K562 (cell line): ENCODE measurements at regions not wholly inside any gene's neighbourhood (a gene's known extent, or its start where the extent isn't known, plus 50 kb on each side); places are given as distances from the start of the nearest gene placed in this dataset.
"Not testable (repeated sequence)": the region's sequence is repeated elsewhere in the genome, so short reads cannot be mapped to it uniquely, and the experiment has no call there.

Experiments
- ATAC-seq: fragments of 200-7000 bp; cut with Tn5 transposase; 3 replicates; pipeline ENCODE4 v1.9.1; 2020; ENCODE audit warnings: moderate library complexity
- BruUV-seq: library from RNA; stranded (reverse); fragments of 400-500 nt; replicated peaks from 2 replicates; lab custom pipeline; 2021; lab: Mats Ljungman, UMichigan
- CTCF ChIA-PET: fragments of 300-600 bp; formaldehyde crosslinking; extraction: SDS; loops from one replicate; lab custom pipeline; 2021; ENCODE audit warnings: low intra/inter-chr PET ratio; lab: Yijun Ruan, JAX
- POLR2A ChIA-PET: fragments of 300-600, 350-650 bp; sonication (Branson Sonifier 250); formaldehyde crosslinking; extraction: SDS; loops from one replicate; lab custom pipeline; 2021; ENCODE audit warnings: antibody characterized with exemption, inconsistent platforms; lab: Yijun Ruan, JAX
- DNase-seq, 4 experiments: peaks; one replicate each; pipeline versions ENCODE4 v3.0.0 to v3.0.0-alpha.2; 2011 to 2018; ENCODE audit warnings: low spot score in 3 of 4, mixed read lengths in 3 of 4; ENCODE audit errors: extremely low read depth in 1 of 4
- FAIRE-seq: peaks from 2 replicates; lab custom pipeline; 2011; peaks lifted over from hg19 to GRCh38; lab: Jason Lieb, UNC
- H2AFZ ChIP-seq: 2 replicates; pipeline ENCODE4 v1.6.0; 2011; ENCODE audit warnings: low read depth, low read length, control low read depth, inconsistent platforms
- H3K27ac ChIP-seq: fragments of 200-600 bp; 3 replicates; pipeline ENCODE4 v1.8.0; 2011; ENCODE audit warnings: low read depth, mild to moderate bottlenecking, control low read depth, inconsistent platforms, low read length, moderate library complexity, mixed read lengths; ENCODE audit errors: extremely low read depth
- H3K27me3 ChIP-seq, 2 experiments: fragments of 300-600 bp in 1 of 2; 2 replicates in 1 of 2; 3 replicates in 1 of 2; pipeline versions ENCODE4 v1.6.0 to v1.8.0; 2011; ENCODE audit warnings: inconsistent platforms in 2 of 2, low read length in 2 of 2, mild to moderate bottlenecking in 1 of 2, mixed read lengths in 1 of 2, moderate library complexity in 1 of 2; ENCODE audit not compliant: control insufficient read depth in 2 of 2, insufficient read depth in 2 of 2
- H3K36me3 ChIP-seq: fragments of 300-600 bp; 3 replicates; pipeline ENCODE4 v1.8.0; 2011; ENCODE audit warnings: mild to moderate bottlenecking, low read length, inconsistent platforms; ENCODE audit not compliant: control insufficient read depth, insufficient read depth
- H3K4me1 ChIP-seq, 2 experiments: fragments of 200-600 bp in 1 of 2; replicated peaks in 1 of 2; 2 replicates in 1 of 2; 3 replicates in 1 of 2; pipeline versions ENCODE4 v1.5.1 to v1.8.0; 2011; ENCODE audit warnings: inconsistent platforms in 2 of 2, low read length in 2 of 2, mild to moderate bottlenecking in 1 of 2, mixed read lengths in 1 of 2, moderate library complexity in 1 of 2; ENCODE audit not compliant: control insufficient read depth in 2 of 2, insufficient read depth in 2 of 2
- H3K4me2 ChIP-seq: 2 replicates; pipeline ENCODE4 v1.6.1; 2011; ENCODE audit warnings: low read length, control low read depth, inconsistent platforms, mixed read lengths; ENCODE audit not compliant: insufficient read depth
- H3K4me3 ChIP-seq: fragments of 200-600 bp; sonication (generic), shearing (Covaris generic); 2 replicates; pipeline ENCODE4 v1.5.1; 2016; ENCODE audit warnings: control low read depth, inconsistent platforms
- H3K79me2 ChIP-seq: fragments of 200-600 bp; 3 replicates; pipeline ENCODE4 v1.8.0; 2011; ENCODE audit warnings: low read length, inconsistent platforms; ENCODE audit not compliant: control insufficient read depth, insufficient read depth
- H3K9ac ChIP-seq, 2 experiments: 2 replicates each; pipeline versions ENCODE4 v1.6.0 to v1.6.1; 2011; ENCODE audit warnings: low read depth in 2 of 2, low read length in 2 of 2, control low read depth in 1 of 2, inconsistent platforms in 1 of 2, mild to moderate bottlenecking in 1 of 2, mixed read lengths in 1 of 2; ENCODE audit not compliant: insufficient read depth in 1 of 2
- H3K9me1 ChIP-seq: one replicate; pipeline ENCODE4 v1.6.0; 2011; ENCODE audit warnings: inconsistent platforms, mild to moderate bottlenecking, low read length, moderate library complexity; ENCODE audit not compliant: control insufficient read depth, insufficient read depth
- H3K9me3 ChIP-seq: replicated peaks from 2 replicates; pipeline ENCODE4 v1.5.1; 2011; ENCODE audit warnings: low read depth, low read length, inconsistent platforms; ENCODE audit not compliant: control insufficient read depth, insufficient read depth
- H4K20me1 ChIP-seq: replicated peaks from 2 replicates; pipeline ENCODE4 v1.6.1; 2011; ENCODE audit warnings: low read length, inconsistent platforms, mixed read lengths; ENCODE audit not compliant: control insufficient read depth, insufficient read depth
- BACH1 ChIP-seq: fragments of 200-800 bp; sonication (Bioruptor generic); IDR thresholded peaks from 2 replicates; pipeline ENCODE4 v1.6.1; 2016; ENCODE audit warnings: missing genetic modification characterization, missing compliant biosample characterization
- FOSL1 ChIP-seq: fragments of 200-800 bp; sonication (Bioruptor generic); conservative IDR thresholded peaks from 2 replicates; pipeline ENCODE4 v1.6.1; 2016; ENCODE audit warnings: missing genetic modification characterization, missing compliant biosample characterization
- FOXA3 ChIP-seq, 2 experiments: fragments of 450-650 bp in 1 of 2; sonication (generic) in 1 of 2; formaldehyde crosslinking; IDR thresholded peaks in 1 of 2; conservative IDR thresholded peaks in 1 of 2; 2 replicates each; pipeline versions ENCODE4 v1.4.0 to v1.8.0; 2020 to 2022; ENCODE audit warnings: mild to moderate bottlenecking in 2 of 2, missing genetic modification reagents in 1 of 2
- TCFL5 ChIP-seq: fragments of 250-450 bp; sonication (Bioruptor Pico); conservative IDR thresholded peaks from 2 replicates; pipeline ENCODE4 v1.6.1; 2021; ENCODE audit warnings: mild to moderate bottlenecking, moderate library complexity, matching md5 sums
- ZFP36 ChIP-seq: fragments of 150-350 bp; IDR thresholded peaks from 2 replicates; pipeline ENCODE4 v1.6.1; 2018; ENCODE audit warnings: low read length, low read depth; ENCODE audit not compliant: partially characterized antibody
- ZNF584 ChIP-seq: fragments of 200-800 bp; sonication (Bioruptor generic); IDR thresholded peaks from 2 replicates; pipeline ENCODE4 v1.6.1; 2016; ENCODE audit warnings: low read depth, mild to moderate bottlenecking, missing genetic modification characterization, missing compliant biosample characterization
- WGBS: fragments of 100-300 bp; shearing (Covaris generic); methylation state at CpG from one replicate; pipeline ENCODE4 v1.1.6; 2016; ENCODE audit warnings: low coverage, mixed read lengths; ENCODE audit not compliant: insufficient coverage; ENCODE audit errors: missing lambda C conversion rate; 5-methylcytosine and 5-hydroxymethylcytosine counted together
- in situ Hi-C: fragments of 300-500 bp; cut with MboI; formaldehyde crosslinking; loops from 4 replicates; pipeline ENCODE4 v1.15.0; 2018; ENCODE audit warnings: inconsistent platforms, mixed read lengths
- intact Hi-C: fragments of 100-400 bp; cut with micrococcal nuclease; formaldehyde crosslinking; loops from 2 replicates; pipeline ENCODE4 v1.14.2; 2022
- TF ChIP-seq, protein P1 (sequence below): fragments of 450-650 bp; conservative IDR thresholded peaks from 2 replicates; pipeline ENCODE4 v1.6.1; 2016; ENCODE audit warnings: missing genetic modification characterization, low read depth, mild to moderate bottlenecking, control low read depth, missing compliant biosample characterization
- TF ChIP-seq, protein P2 (sequence below): sonication (generic); formaldehyde crosslinking; IDR thresholded peaks from 2 replicates; pipeline ENCODE4 v1.8.1; 2023; ENCODE audit warnings: mild to moderate bottlenecking, missing genetic modification reagents

DNA sequence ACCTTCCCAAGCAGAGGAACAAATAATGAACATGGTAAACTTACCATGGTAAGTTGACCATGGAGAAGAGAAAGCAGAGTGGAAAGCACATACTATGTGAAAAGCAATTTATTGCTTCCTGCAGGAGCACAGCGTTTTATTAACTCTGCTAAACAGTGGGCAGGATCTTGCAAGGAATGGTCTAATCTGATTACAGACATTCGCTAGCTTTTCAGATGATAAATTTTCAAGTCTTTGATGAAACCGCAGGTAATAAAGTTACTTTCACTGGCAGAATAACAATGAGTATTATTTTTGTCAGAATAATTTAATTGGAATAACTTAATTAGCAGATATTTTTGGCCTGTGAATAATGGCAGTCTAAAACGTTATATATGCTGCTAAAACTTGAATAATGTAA, 89.6 kb upstream of the HGF start (continued):
- TF ChIP-seq, protein P1, sequence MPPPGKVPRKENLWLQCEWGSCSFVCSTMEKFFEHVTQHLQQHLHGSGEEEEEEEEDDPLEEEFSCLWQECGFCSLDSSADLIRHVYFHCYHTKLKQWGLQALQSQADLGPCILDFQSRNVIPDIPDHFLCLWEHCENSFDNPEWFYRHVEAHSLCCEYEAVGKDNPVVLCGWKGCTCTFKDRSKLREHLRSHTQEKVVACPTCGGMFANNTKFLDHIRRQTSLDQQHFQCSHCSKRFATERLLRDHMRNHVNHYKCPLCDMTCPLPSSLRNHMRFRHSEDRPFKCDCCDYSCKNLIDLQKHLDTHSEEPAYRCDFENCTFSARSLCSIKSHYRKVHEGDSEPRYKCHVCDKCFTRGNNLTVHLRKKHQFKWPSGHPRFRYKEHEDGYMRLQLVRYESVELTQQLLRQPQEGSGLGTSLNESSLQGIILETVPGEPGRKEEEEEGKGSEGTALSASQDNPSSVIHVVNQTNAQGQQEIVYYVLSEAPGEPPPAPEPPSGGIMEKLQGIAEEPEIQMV: no peak
- TF ChIP-seq FOSL1 (tag) (no peak), ZNF584 (CRISPR knock-in tag) (no peak), TCFL5 (no peak), ZFP36 (no peak), BACH1 (tag) (no peak), FOXA3 (CRISPR knock-in tag; conservative IDR thresholded peaks at IDR 0.05 in 1 of 2, IDR thresholded peaks at IDR 0.05 in 1 of 2) (no peak)
- TF ChIP-seq, protein P2, sequence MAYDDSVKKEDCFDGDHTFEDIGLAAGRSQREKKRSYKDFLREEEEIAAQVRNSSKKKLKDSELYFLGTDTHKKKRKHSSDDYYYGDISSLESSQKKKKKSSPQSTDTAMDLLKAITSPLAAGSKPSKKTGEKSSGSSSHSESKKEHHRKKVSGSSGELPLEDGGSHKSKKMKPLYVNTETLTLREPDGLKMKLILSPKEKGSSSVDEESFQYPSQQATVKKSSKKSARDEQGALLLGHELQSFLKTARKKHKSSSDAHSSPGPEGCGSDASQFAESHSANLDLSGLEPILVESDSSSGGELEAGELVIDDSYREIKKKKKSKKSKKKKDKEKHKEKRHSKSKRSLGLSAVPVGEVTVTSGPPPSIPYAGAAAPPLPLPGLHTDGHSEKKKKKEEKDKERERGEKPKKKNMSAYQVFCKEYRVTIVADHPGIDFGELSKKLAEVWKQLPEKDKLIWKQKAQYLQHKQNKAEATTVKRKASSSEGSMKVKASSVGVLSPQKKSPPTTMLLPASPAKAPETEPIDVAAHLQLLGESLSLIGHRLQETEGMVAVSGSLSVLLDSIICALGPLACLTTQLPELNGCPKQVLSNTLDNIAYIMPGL (CRISPR knock-in tag): no peak

DNA sequence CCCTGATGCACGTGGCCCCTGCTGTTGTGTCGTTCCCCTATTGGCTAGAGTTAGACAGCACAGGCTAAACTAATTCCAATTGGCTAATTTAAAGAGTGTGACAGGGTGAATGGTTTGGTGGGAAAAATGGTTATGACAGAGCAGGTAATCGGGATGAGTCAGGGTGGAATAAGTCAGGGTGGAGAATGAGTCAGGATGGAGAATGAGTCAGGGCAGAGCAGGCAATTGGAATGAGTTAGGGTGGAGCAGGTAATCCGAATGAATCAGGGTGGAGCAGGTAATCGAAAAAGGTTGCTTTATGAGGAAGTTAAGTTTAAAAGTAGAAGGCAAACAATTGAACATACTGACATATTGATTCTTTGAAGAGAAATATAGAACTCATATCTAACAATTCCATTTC, 89.0 kb upstream of the HGF start:
- POLR2A ChIA-PET, H3K4me3 ChIP-seq, DNase-seq, H3K4me2 ChIP-seq, intact Hi-C loops, BruUV-seq, FAIRE-seq, H3K9me1 ChIP-seq, H3K9me3 ChIP-seq, H3K27ac ChIP-seq, H3K9ac ChIP-seq, H2AFZ ChIP-seq, CTCF ChIA-PET, ATAC-seq, H3K27me3 ChIP-seq, H3K79me2 ChIP-seq, H3K4me1 ChIP-seq, H3K36me3 ChIP-seq, H4K20me1 ChIP-seq, in situ Hi-C loops: not testable (repeated sequence)
- WGBS: 3% methylated on average over 5 of the region's 5 CpGs
